ENCODE measurements at regions not wholly inside any gene's neighbourhood (a gene's known extent, or its start where the extent isn't known, plus 50 kb on each side); places are given as distances from the start of the nearest gene placed in this dataset.
"Not testable (repeated sequence)": the region's sequence is repeated elsewhere in the genome, so short reads cannot be mapped to it uniquely, and the experiment has no call there.

DNA sequence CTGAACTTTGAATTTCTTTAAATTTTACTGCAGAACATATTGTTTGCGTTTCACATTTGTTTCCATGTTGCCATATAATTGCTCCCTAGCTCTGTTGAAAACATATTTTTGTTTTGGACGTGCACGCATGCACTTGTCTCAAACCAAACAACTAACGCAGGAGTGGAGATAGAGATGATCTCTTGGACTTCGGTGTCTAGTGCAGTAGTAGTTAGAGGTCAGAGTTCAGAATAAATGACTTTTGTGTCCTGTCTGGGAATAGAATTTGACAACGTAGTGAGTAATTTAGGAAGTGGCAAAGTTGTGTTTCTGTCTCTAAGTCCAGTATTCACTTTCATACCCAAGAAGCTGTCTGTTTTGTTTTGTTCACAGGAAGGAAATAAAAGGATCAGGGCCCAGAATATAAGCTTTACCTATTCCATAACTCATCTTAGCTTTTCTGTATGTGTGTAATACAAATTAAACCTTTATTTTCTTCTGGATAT, 173.8 kb downstream of the AEBP2 start:
- Mint-ChIP-seq H3K27me3 (ENCODE audit: low read depth) (no peaks in the 10 kb centered on the region), H3K36me3 (ENCODE audit: low read depth) (no peaks in the 10 kb centered on the region), H3K27ac (no peak overlapping the region), H3K4me3 (no peak overlapping the region), H3K4me1 (ENCODE audit: low read depth) (peaks cover 3% of the 10 kb centered on the region), H3K9me3 (no peaks in the 10 kb centered on the region)

GRCh38 chr12:19614601-19615383, 175.5 kb downstream of the AEBP2 start:
- Mint-ChIP-seq H3K36me3 (ENCODE audit: low read depth) (no peaks in the 10 kb centered on the region), H3K4me3 (no peak overlapping the region), H3K9me3 (no peaks in the 10 kb centered on the region)

DNA sequence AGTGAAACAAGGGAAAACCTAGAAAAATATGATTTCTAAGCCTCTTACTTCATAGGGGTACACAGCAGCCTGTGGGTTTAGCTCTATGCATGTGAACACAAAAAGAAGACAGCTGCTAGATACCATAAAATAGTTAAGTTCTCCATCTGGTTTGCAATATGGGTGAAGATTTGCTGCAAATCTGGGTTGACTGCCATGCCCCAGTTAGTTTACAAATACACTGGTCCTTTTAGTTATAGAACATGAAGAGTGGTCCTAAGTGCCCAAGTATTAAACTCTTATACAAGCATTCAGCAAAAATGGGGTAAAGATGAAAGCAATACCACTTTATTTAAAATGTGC, 176.1 kb downstream of the AEBP2 start:
- Mint-ChIP-seq H3K9me3 (no peaks in the 10 kb centered on the region), H3K27me3 (ENCODE audit: low read depth) (no peaks in the 10 kb centered on the region), H3K27ac (no peak overlapping the region), H3K4me1 (ENCODE audit: low read depth) (peaks cover 3% of the 10 kb centered on the region), H3K36me3 (ENCODE audit: low read depth) (no peaks in the 10 kb centered on the region), H3K4me3 (no peak overlapping the region)

More at GRCh38 chr12:19614601-19615383, 175.5 kb downstream of the AEBP2 start:
- H3K27me3 Mint-ChIP-seq (ENCODE audit: low read depth) = no peaks in the 10 kb centered on the region
- peaks cover 3% of the 10 kb centered on the region for H3K4me1 Mint-ChIP-seq (ENCODE audit: low read depth)
- H3K27ac Mint-ChIP-seq = no peak overlapping the region

DNA sequence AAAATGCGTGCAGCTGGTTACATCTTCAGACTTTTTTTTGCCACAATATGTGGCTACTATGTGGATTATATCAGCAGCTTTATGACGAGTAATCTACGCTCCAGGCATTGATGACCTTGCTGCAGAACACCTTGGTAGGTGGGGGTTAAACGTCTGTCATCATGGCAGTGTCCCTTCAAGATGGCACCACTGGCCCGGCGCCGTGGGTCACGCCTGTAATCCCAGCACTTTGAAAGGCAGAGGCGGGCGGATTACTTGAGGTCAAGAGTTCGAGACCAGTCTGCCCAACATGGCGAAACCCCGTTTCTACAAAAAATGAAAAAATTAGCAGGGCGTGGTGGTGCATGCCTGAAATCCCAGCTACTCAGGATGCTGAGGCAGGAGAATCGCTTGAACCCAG, 177.5 kb downstream of the AEBP2 start:
- no peaks in the 10 kb centered on the region for H3K27me3 Mint-ChIP-seq (ENCODE audit: low read depth)
- no peak overlapping the region for H3K4me3 Mint-ChIP-seq
- H3K4me1 Mint-ChIP-seq (ENCODE audit: low read depth) = peaks cover 3% of the 10 kb centered on the region
- H3K9me3 Mint-ChIP-seq = no peaks in the 10 kb centered on the region
- no peaks in the 10 kb centered on the region for H3K36me3 Mint-ChIP-seq (ENCODE audit: low read depth)
- no peak overlapping the region for H3K27ac Mint-ChIP-seq

GRCh38 chr12:19620222-19620621, 180.9 kb downstream of the AEBP2 start:
- no peak overlapping the region for H3K27ac Mint-ChIP-seq
- no peak overlapping the region for H3K4me3 Mint-ChIP-seq
- no peaks in the 10 kb centered on the region for H3K9me3 Mint-ChIP-seq
- H3K36me3 Mint-ChIP-seq (ENCODE audit: low read depth) = no peaks in the 10 kb centered on the region
- H3K27me3 Mint-ChIP-seq (ENCODE audit: low read depth) = no peaks in the 10 kb centered on the region
- H3K4me1 Mint-ChIP-seq (ENCODE audit: low read depth) = peaks cover 3% of the 10 kb centered on the region

DNA sequence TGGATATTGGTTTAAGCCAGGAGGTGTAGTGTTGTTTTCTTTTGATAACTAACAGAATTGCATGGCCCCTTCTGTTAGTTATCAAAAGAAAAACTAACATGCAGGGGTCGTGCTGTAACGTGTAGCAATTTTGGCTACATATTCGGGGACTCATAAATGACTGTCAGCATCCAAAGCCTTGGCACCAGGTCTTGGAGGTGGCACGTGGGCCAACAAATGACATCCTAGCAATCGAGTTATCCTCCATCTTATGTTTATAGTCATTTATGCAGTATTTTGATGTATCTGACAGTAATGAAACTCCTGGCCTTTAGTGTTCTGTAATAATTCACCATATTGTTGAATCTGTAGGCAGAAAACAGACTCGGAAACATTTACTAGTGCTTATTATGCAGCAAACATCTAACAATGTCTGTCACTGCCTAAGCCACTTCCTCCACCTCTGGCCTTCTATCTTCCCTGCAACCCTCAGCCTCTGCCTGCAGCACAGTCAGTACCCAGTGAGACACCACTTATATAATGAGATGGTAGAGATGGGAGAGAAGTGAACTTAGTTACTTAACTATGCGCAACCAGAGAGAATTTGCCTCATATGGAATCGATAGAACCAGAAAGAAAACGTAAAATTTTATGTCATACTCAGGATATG, 184.6 kb downstream of the AEBP2 start:
- Mint-ChIP-seq H3K27me3 (ENCODE audit: low read depth) (no peaks in the 10 kb centered on the region), H3K4me3 (no peak overlapping the region), H3K9me3 (no peaks in the 10 kb centered on the region), H3K27ac (no peak overlapping the region), H3K4me1 (ENCODE audit: low read depth) (no peaks in the 10 kb centered on the region), H3K36me3 (ENCODE audit: low read depth) (no peaks in the 10 kb centered on the region)

DNA sequence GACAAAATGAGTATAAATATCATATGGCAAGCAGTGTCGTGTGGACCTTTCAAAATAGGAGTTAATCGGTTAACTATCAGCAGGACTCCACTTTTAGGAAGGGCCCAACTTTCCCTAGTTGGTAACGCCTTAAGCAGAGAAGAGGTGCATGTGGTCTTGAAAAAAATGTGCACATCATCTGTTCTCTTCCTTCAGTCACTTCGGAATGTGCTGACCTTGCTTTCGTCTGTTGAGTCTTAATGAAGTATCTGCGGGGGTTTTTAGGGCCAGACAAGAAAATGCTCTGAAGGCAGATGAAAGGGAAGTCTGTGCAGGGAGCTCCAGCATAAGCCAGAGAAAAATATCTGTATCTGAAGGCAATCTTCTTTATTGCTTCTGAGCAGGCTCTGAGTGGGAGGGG, 185.2 kb downstream of the AEBP2 start:
- Mint-ChIP-seq H3K27me3 (ENCODE audit: low read depth) (no peaks in the 10 kb centered on the region), H3K4me3 (no peak overlapping the region), H3K36me3 (ENCODE audit: low read depth) (no peaks in the 10 kb centered on the region), H3K27ac (no peak overlapping the region), H3K4me1 (ENCODE audit: low read depth) (no peaks in the 10 kb centered on the region), H3K9me3 (no peaks in the 10 kb centered on the region)

DNA sequence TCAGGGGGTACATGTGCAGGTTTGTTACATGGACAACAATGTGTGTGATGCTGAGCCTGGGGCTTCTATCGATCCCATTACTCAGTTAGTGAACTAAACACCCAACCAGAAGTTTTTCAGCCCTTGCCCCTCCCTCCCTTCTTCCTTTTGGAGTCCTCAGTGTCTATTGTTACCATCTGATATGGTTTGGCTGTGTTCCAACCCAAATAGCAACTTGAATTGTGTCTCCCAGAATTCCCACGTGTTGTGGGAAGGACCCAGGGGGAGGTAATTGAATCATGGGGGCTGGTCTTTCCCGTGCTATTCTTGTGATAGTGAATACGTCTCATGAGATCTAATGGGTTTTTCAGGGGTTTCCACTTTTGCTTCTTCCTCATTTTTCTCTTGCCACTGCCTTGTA, 186.3 kb downstream of the AEBP2 start:
- not testable (repeated sequence) for H3K9me3 Mint-ChIP-seq; H3K4me3 Mint-ChIP-seq; H3K27me3 Mint-ChIP-seq (ENCODE audit: low read depth); H3K36me3 Mint-ChIP-seq (ENCODE audit: low read depth); H3K27ac Mint-ChIP-seq; H3K4me1 Mint-ChIP-seq (ENCODE audit: low read depth)

DNA sequence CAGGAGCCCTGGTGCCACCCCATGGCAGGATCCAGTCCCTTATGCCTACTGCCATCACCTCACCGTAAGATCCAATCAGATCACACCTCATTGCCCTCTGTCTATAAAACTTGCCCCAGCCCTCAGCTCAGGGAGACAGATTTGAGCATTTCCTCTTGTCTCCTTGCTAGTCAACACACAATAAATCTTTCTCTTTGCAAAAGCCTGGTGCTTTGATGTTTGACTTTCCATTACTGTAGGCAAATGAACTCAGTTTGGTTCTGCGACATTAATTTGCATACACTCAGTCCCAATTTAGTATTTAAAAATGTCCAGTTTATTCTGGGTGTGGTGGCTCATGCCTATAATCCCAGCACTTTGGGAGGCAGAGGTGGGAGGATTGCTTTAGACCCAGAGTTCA, 188.4 kb downstream of the AEBP2 start:
- no peaks in the 10 kb centered on the region for H3K4me1 Mint-ChIP-seq (ENCODE audit: low read depth)
- no peaks in the 10 kb centered on the region for H3K9me3 Mint-ChIP-seq
- no peaks in the 10 kb centered on the region for H3K27me3 Mint-ChIP-seq (ENCODE audit: low read depth)
- H3K36me3 Mint-ChIP-seq (ENCODE audit: low read depth) = no peaks in the 10 kb centered on the region
- H3K27ac Mint-ChIP-seq = no peak overlapping the region
- no peak overlapping the region for H3K4me3 Mint-ChIP-seq

- Mint-ChIP-seq H3K4me1 (ENCODE audit: low read depth) (no peaks in the 10 kb centered on the region), H3K4me3 (no peak overlapping the region), H3K27ac (no peak overlapping the region), H3K36me3 (ENCODE audit: low read depth) (no peaks in the 10 kb centered on the region), H3K27me3 (ENCODE audit: low read depth) (no peaks in the 10 kb centered on the region), H3K9me3 (no peaks in the 10 kb centered on the region)
These were observed 191.2 kb downstream of the AEBP2 start for GRCh38 chr12:19630536-19630935.

- no peaks in the 10 kb centered on the region for H3K36me3 Mint-ChIP-seq (ENCODE audit: low read depth)
- H3K9me3 Mint-ChIP-seq = no peaks in the 10 kb centered on the region
- no peaks in the 10 kb centered on the region for H3K27me3 Mint-ChIP-seq (ENCODE audit: low read depth)
- H3K4me1 Mint-ChIP-seq (ENCODE audit: low read depth) = no peaks in the 10 kb centered on the region
- no peak overlapping the region for H3K27ac Mint-ChIP-seq
- no peak overlapping the region for H3K4me3 Mint-ChIP-seq
These were observed 193.9 kb downstream of the AEBP2 start for GRCh38 chr12:19633194-19633593.

DNA sequence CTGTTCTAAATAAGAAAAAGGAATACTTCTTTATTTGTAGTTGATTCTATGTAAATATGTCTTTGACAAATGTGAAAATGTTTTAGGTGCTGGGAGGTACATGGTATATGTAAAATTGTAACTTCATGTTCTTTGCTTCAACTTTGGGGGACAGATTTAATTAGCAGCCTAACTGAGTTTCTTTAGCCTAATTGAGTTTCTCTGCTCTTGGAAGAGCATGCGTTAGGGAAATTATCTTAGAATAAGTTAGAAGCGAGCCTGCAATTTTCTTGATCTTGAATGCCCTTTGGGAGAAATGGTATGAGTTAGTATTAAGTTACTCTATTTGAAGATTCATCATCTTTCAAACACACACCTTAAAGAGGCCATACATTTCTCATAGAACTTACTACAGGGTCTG, 194.3 kb downstream of the AEBP2 start:
- Mint-ChIP-seq H3K4me3 (no peak overlapping the region), H3K27ac (no peak overlapping the region), H3K27me3 (ENCODE audit: low read depth) (no peaks in the 10 kb centered on the region), H3K4me1 (ENCODE audit: low read depth) (no peaks in the 10 kb centered on the region), H3K9me3 (no peaks in the 10 kb centered on the region), H3K36me3 (ENCODE audit: low read depth) (no peaks in the 10 kb centered on the region)

DNA sequence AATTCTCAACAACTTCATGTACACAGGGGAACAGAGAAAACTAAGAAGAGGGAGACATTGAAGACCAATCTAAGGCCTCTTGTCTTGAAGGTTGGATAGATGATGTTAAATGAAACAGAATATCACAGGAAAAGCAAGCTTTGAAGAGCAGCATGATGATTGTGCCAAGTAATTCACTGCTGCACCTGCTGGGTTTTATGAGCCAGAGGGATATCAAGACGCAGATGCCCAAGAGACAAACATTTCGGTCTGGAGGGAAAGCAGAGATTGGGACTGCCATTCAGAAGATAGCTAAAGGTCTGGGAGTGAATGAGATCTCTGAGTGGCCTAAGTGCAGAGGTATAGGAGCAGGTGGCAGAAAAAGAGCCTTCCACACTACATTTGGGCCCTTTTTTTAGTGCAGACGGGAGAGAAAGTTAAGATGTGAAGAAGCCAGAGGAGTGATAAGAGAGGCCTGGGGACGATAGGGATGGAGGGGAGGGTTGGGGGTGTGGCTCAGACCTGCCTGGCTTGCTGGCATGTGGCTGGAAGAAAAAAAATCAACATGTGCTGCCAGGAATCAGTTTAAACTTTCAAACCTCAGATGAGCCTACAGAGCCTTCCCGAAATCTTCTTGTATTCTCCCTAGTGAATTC, 200.6 kb downstream of the AEBP2 start:
- H3K9me3 Mint-ChIP-seq = no peaks in the 10 kb centered on the region
- H3K36me3 Mint-ChIP-seq (ENCODE audit: low read depth) = no peaks in the 10 kb centered on the region
- H3K4me3 Mint-ChIP-seq = no peak overlapping the region
- H3K4me1 Mint-ChIP-seq (ENCODE audit: low read depth) = no peaks in the 10 kb centered on the region
- H3K27ac Mint-ChIP-seq = no peak overlapping the region
- no peaks in the 10 kb centered on the region for H3K27me3 Mint-ChIP-seq (ENCODE audit: low read depth)

DNA sequence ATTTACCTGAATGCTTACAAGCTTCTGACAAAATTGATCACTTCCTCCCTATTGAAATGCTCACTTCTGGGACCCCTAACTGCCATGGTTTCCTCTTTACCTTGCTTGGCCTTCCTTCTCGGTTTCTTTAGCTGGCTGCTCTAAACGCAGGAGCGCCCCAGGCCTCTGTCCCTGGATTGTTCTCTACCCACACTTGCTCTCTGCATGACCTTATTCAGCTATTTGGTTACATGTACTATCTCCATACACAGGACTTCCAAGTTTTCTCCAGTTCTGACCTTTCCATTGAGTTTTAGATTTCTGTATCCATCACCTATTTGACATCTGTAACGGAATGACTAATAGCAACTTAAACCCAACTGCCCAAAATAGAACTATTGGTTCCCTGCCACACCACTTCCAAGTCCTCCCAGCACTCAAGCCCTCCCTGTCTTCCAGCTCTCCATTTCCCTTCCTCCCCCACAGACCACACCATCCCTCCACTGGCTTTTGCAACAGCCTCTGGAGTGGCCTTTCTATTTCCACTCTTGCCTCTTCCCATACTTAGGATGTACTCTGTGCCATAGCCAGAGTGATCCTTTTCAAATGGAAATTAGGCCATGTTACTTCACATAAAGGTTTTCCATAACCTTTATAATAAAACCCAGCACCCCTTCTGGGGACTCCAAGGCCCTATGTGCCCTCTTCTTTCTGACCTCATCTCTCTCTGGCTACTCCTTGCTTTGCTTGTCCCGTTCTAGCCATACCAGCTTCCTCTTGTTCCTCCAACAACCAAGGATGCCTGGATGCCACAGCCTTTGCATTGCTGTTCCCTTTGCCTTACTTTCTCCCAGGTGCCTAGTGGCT, 202.2 kb downstream of the AEBP2 start:
- Mint-ChIP-seq H3K36me3 (ENCODE audit: low read depth) (no peaks in the 10 kb centered on the region), H3K9me3 (peaks cover 4% of the 10 kb centered on the region), H3K4me1 (ENCODE audit: low read depth) (no peaks in the 10 kb centered on the region), H3K27me3 (ENCODE audit: low read depth) (no peaks in the 10 kb centered on the region), H3K4me3 (no peak overlapping the region), H3K27ac (no peak overlapping the region)
